Non-pigmented ciliary epithelial cell (primary cell): ENCODE measurements at regions not wholly inside any gene's neighbourhood (a gene's known extent, or its start where the extent isn't known, plus 50 kb on each side); places are given as distances from the start of the nearest gene placed in this dataset.

Experiments used
- DNase-seq: peaks from one replicate; pipeline ENCODE4 v3.0.0-alpha.2; 2010; ENCODE audit warnings: low read depth

DNA sequence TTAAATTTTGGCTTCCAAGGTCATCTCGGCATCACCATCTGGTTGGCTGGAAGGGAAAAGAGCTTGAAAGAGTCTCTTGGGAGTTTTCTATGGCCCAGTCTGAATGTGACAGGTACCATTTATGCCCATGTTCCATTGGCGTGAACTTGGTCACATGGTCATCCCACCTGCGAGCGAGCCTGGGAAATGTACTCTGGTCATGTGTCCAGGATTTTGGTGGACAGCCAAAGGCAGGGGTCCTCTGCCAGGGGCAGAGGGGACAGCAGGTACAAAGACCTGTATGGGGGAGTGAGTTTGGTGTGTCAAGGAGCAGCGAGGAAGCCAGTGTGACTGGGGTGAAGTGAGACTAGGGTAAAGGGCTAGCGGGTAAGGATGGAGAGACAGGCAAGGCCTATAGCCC lies 112.6 kb downstream of the CDC5L start:
- DNase-seq = no peak

DNA sequence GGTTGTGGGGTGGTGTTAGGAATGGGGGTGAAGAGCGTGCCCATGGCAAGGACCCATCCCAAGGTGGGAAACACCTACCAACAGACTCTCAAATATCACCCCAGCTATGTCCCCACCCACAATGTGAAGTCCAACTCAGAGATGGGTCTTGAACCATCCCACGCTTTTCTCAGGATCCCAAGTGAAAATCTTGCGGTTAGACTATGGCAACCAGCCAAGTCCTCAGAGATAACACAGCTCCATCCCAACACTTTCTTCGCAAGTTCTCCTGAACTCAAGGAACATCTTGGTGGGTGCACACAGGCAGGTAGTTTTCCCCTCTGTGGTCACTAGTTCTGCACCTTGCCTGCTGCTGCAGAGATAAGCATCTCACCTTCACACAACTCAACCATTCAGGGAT lies 116.0 kb downstream of the CDC5L start:
- DNase-seq = no peak

DNA sequence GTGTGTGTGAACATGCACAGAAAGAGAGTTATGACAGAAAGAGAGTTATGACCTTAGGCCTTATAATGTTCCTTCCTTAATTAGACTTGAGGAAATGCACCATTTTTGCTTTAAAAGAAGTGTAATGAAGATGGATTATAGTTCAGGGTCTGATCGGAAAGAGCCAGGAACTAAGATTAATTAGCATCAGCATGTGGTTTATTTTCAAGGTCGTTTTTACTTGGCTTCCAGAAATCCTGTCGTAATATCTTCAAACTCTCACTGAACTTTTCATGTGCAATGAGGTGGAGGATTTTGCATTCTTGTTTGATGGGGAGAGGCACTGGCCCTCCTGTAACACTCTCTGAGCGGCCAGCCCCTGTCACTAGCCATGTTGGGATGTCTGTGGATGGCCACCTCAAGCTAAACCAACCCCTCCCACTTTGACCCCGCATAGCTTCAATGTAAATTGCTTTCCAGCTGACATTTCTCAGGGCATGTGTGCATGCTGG lies 116.8 kb downstream of the CDC5L start:
- no peak for DNase-seq

DNA sequence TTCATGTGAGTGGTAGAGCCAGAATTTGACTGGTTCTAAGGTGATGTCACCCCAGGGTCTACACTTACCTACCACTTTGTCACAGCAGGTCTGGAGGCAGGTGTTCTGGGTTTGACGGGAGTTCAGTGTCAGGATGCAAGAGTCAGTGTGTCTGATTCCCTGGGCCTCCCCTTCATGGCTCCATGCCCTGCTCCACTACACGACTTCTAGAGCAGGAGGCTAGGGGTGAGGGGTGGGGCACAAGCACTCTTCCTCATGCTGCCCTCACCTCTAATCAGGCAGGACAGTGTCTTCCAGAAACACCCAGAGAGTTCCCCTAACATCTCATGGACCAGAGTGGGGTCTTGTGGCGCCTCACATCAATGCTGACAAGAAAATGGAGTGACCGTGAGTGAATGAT lies 118.2 kb downstream of the CDC5L start:
- DNase-seq = no peak

DNA sequence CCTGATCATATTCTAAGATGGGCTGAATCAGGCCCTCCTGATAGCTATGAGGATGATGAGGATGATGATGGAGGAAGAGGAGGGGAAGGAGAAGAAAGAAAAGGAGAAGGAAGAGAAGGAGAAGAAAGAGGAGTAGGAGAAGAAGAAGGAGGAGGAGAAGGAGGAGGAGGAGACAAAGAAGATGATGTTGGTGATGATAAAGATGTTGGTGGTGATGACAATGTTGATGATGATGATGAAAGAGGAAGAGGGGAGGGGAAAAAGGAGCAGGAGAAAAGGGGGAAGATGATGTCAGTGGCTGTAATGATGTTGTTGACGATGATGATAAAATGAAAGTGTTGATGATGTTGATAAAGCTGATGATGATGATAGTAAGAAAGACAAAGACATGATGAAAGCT lies 119.5 kb downstream of the CDC5L start:
- DNase-seq = no peak

DNA sequence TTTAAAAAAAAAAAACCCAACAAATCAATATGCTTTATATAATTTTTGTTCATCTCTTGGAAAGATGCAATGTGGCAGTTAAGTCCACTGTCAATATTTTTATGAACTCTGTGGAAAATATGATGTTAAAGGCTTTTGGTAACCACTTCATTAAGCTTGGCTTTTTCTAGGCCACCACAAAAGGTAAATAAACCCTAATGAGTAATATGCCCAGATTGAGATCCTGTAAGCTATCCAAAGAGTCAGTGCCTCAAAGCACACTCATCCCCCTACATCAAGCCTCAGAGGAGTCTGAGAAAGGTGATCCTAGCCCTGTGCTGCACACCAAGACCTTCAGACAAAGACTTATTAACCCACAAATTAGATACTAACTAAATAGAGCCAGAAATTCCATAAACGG lies 121.1 kb downstream of the CDC5L start:
- DNase-seq = peak; percentile 40

DNA sequence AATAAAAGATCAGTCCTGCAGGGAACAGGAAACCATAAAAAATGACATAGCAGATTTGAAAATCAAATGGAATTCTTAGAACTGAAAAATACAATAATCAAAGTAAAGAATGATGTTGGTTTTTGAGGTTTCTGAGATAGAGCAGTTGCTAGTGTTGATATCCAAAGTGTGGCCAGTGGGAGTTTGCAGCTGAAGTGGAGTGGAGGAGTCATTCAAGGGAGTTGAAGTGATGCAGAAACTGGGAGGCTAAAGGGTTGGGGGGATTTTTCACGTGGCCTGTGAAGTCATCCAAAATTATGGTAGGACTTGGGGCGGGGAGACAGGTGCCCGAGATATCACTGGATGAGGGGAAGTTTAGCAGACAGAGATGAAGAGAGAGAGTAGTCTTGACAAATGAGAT lies 123.6 kb downstream of the CDC5L start:
- no peak for DNase-seq

DNA sequence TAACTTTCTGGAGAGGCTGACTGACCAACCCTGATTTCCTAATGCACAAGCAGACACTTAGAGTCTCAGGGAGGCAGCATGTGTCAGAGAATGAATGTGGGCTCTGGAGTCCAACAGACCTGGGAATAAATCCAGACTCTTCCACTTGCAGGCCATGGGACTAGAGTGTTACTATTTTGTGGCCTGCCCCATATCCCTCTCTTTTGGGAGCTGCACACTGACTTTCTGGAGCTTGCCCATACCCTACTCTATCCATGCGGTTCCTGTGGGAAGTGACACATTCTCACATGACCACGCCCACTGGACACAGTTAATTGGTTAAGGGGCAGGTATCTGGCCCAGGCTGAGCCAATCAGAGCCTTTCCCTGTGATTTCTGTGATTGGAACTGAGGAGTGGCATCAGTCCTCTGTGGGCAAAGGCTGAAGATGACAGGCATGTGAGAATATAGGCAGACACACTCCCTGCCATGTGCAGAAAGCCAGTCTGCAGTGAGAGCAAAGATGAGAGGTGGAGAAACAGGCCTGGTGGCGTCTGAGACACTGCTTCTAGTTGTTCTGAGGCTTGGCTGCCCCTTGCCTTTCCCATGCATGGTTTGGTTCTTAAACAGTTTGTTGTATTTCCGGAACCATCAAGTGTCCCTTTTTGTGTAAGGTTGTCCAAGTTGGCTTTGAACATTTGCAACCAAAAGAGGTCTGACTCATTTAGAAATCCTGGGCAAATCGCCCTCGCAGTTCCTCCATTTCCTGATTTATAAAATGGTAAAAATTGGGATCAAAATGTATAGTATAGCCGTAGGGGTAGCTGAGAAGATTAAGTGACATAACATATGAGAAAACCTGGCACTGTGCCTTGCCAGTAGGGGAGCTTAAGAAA lies 125.6 kb downstream of the CDC5L start:
- no peak for DNase-seq

DNA sequence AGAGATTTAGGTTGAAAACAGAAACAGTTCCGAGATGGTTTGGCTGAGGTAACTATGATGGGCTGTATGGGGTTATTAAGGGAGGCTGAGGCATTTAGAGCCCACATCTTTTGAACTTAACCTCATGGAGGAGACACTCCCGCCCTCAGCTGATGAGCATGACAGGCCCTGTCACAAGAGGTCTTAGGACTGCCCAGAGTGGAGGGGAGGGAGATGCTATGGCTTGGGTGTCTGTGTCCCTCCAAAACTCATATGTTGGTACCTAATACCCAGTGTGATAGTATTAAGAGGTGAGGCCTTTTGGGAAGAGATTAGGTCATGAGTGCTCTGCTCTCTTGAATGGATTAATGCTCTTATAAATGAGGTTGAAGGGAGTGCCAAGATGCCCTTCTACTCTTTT lies 126.6 kb downstream of the CDC5L start:
- DNase-seq = no peak

DNA sequence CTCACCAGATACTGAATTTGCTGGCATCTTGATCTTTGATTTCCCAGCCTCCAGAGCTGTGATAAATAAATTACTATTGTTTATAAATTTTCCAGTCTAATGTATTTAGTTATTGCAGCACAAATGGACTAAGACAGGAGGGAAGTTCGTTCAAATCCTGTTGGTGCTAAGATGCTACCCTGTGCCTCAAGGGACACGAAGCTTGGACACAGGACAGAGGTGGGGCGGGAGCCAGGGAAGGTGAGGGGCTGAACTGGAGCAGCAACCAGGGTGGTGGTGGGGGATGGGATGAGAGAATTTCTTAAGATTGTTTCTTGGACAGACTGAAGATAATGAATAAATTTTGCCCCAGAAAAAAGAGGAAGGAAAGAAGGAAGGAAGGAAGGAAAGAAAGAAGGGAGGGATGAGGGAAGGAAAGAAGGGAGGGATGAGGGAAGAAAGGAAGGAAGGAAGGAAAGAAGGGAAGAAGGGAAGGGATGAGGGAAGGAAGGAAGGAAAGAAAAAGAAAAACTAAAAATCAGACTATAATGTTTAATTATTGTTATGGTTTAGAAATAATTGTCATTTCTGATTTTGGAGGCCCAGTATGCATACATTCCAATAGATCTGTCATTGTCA lies 127.2 kb downstream of the CDC5L start:
- DNase-seq = no peak

DNA sequence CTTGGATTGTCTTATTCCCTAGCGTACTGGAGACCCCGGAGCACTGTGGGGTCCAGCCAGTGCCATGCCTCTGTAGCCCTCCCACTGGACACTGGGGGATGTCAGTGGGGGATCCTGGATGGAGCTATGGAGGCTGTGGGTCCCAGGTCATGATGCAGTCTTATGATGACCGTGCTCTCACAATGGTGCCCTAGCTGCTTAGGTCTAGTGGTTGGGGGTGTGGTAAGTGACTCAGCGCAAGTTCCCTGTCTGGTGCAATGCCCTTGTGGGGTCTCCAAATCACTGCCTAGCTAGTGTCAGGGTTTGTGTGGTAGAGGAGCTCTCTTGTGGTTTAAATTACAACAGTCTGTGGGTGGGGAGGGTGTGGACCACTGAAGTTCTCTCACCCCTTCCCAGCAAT lies 135.4 kb downstream of the CDC5L start:
- DNase-seq = no peak

DNA sequence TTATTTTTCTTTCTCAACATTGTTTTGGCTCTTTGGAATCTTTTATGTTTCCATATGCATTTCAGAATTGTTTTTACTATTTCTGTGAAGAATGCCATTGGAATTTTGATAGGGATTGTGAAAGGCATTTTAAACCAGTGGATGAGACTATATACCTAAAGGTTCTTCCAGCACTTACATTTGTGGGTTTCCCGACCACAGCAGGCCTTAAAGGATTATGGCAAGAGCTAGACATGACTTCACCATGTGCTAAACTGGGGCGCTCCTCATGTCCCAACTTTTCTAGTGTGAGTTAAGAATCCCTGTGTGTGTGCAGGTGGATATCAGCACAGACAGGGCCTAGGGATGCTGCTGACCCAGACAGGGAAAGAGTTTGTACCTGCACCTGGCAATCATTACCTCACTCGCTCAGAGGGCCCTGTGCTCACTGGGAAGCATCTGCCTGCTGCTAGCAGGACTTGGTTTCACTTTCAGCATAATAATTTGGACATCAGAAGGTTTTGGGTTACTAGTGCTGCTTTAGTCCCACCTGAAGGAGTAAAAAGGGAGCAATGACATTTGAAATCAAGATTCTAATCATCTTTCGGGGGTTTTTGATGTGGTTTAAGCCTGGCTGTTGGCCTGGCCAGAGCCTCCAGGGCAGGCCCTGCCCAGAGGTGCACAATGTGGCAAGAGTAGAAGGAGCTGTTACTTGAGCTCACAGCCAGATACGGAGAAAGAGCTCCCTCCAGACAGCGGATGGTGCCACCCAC lies 137.1 kb downstream of the CDC5L start:
- DNase-seq = no peak

DNA sequence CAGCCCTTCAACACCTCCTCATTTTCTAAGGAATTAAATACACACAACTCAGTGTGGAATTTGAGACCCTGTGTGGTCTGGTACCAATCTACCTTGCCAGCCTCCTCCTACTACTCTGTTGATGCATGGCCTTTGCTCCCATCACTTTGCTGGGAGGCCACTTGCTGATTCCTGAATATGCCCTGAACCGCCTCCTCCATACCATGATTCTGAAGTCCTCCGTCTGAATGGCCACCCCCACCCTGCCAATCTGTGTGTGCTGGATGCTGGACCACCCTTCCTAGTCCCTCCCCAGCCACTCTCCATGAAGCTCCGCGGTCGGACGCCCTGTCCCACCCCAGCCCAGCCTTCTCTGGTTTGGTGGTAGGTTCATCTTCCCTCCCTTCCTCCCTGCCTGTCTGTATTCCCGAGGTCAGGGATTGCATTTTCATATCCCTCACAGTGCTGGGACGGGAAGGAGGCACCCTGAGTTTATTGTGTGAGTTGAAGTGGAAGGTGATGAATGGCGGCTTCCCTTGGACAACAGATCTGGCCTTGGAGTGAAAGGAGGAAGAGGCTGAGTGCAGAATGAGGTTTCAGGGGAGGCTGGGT lies 138.3 kb downstream of the CDC5L start:
- DNase-seq = no peak

DNA sequence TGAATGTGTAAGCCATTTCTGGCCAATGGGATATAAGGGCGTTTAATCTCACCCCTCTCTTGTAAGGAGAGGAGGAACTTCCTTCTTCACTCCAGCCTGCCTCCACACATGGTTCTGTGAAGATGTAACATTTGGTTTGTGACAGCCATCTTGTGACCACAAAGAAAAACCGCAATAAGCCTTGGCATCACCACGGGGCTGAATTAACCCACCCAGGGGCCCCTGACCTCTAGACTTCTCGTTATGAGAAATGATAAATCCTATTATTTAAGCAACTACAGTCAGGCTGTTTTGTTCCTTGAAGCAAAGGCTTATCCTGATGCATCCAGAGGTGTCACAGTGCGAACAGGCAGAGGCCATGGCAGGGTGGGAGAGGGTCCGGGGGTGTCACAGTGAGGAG lies 139.7 kb downstream of the CDC5L start:
- DNase-seq = no peak

DNA sequence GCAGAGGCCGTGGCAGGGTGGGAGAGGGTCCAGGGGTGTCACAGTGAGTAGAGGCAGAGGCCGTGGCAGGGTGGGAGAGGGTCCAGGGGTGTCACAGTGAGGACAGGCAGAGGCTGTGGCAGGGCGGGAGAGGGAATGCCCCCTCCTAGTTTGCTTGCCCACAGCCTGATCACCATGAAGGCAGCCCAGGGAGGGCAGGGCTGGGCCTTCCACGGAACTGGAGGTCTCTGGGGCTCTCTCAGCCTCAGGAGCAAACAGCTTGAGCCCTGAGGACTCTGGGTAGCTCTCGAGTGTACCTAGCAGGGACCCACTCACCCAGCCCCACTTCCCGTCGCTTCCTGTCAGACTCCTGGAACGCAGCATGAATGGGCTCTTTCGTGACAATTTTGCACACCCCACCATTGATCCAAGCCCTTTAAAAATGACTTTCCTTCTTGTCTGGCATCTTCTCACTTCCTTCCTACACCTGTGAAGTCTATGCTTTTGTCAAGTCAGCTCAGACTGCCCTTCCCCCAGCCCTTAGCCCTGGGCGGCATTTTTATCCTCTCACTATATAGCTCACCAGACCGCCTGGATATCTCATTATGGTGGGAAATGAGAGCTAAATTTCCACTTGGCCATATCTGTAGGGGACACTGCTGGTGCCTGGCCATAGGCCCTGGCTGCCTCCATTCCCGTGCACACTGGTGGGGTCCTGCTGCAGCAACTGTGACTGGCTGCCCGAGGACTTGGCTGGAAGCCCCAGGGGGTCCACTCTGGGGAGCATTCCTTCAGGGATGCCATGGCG lies 140.3 kb downstream of the CDC5L start:
- no peak for DNase-seq

DNA sequence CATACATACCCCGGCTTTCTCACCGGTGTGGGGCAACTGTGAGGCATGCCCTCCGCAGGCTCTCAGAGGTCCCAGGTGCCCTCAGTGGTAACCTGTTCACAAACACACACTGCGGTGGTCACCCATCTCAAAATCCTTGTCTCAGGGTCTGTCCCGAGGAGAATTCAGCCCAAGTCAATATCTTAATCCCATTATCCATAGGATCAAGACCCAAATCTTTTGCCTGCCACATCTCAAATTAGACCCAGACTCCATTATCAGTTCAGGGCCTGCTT lies 140.8 kb downstream of the CDC5L start:
- no peak for DNase-seq

DNA sequence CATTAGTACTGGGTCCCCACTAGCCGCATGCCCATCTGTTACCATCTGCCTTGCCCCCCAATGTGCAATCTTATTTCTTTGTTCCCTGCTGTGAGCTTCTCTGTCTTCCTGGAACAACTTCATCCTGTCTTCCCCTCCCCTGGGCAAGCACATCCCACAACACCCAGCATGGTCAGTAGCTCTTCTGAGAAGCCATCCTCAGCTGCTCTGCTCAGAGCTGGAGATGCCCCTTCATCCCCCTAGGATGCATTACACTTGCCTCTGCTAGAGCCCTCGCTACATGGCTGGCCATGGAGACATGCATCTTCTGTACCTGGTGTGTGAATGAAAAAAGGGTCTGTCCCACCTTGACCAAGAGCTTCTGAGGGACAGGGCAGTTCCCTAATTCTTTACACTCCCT lies 141.2 kb downstream of the CDC5L start:
- no peak for DNase-seq

DNA sequence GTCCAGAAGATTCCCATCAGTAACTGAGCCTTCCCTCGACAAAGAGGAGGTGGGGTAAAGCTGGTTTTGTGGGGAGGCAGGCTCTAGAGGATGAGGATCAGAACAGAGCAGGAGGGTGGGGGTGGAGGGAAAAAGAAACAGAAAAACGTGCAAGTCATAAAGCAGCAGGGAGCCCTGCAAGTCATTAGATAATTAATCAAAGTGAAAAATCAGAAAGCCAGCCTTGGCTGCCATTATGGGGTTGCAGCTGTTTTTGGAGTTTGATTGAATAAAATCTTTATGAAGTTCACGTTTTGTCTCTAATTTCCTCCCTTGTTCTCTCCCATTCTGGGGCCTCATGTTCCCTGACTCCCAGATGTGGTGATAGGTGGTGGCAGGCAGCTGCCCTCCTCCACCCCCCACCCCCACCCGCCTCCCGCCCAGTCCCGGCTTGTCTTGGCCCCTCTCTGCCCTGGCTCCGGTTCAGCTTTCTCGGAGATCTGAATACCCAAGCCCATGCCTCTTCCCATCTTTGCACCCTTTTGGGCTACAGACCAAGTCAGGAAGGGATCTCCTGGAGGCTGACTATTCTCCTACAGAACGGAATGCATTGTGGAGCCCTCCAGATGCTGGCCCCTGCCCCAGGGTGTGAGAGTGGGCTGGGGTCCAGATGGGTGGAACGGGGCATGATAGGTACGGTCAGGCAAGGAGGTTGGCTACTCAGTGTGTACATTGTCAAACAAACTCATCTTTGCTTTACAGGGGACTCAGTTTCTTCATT lies 141.8 kb downstream of the CDC5L start:
- DNase-seq = no peak

DNA sequence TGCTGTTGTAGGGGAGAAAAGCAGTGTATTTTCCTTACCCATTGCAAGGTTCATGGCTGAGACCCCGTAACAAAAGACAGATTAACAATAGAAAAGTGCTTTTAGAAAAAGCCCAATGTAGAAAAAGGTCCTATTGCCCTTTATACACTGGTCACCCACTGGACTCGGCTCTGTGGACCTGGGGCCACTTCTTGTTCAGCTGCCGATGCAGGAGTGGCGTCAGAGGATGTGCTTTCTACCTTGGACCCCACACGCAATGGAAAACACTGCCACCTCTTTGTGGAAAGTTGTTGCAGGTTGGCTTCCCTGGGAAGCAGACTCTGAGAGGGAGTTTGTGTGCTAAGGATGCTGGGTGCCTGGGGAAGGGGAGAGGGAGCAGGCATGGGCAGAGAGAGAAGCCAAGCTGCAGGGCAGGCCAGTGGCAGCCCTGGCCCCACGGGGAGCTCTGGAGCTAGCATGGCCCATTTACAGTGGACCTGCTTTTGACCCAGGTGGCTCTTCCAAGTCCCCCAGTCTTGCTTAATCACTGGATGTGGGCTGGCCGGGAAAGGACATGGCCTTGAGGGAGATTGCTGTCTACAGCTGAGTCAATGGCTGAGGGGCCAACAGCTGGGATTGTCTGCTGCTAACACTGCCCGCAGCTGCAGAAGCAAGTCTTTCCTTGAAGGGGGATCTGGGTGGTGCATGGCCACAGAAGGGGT lies 142.9 kb downstream of the CDC5L start:
- no peak for DNase-seq

DNA sequence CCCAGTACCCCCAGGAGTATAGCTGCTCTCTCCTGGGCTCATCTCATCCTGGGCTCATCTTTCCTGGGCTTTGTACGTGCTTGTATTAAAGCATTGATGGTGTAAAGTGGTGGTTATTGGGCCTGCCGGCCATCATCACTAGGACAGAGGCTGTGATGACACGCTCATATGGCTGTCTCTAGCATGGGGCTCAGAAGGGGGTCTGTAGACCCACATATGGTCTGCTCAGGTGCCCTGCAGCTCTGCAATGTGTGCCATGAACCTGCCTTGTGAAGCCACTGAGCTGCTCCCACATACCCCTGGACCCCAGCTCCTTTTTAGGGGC lies 143.4 kb downstream of the CDC5L start:
- no peak for DNase-seq
